AG09309 (cell line): ENCODE measurements at regions not wholly inside any gene's neighbourhood (a gene's known extent, or its start where the extent isn't known, plus 50 kb on each side); places are given as distances from the start of the nearest gene placed in this dataset.

ENCODE experiments used
- DNase-seq: peaks from one replicate; pipeline ENCODE4 v3.0.0-alpha.2; 2010; ENCODE audit warnings: low read depth
- H3K4me3 ChIP-seq: 2 replicates; pipeline ENCODE4 v1.5.1; 2011; ENCODE audit warnings: mild to moderate bottlenecking, low read depth, low read length, moderate library complexity; ENCODE audit not compliant: control insufficient read depth
- TF ChIP-seq, protein P1 (sequence below): IDR thresholded peaks from 2 replicates; pipeline ENCODE4 v1.5.1; 2011; ENCODE audit warnings: mild to moderate bottlenecking, low read depth, low read length, inconsistent platforms; ENCODE audit not compliant: insufficient read depth, control insufficient read depth; ENCODE audit errors: missing control alignments

DNA sequence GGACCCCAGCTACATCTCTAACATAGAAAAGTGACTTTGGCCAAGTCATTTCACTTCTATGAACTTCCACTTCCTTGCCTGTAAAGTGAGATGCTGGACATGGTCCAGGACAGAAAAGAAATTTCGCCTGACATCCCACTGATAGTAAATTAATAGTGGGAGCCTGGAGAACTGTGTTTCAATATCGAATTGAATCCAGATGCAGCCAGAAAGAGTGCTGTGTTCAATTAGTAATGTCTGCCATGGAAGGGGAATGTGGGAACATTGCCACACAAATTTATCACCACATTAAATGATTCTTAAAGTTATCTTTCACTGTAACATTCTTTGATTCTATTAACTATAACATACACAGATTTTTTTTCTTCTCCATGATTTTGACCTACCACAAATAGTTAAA, 255.0 kb downstream of the HACE1 start:
- TF ChIP-seq, protein P1, sequence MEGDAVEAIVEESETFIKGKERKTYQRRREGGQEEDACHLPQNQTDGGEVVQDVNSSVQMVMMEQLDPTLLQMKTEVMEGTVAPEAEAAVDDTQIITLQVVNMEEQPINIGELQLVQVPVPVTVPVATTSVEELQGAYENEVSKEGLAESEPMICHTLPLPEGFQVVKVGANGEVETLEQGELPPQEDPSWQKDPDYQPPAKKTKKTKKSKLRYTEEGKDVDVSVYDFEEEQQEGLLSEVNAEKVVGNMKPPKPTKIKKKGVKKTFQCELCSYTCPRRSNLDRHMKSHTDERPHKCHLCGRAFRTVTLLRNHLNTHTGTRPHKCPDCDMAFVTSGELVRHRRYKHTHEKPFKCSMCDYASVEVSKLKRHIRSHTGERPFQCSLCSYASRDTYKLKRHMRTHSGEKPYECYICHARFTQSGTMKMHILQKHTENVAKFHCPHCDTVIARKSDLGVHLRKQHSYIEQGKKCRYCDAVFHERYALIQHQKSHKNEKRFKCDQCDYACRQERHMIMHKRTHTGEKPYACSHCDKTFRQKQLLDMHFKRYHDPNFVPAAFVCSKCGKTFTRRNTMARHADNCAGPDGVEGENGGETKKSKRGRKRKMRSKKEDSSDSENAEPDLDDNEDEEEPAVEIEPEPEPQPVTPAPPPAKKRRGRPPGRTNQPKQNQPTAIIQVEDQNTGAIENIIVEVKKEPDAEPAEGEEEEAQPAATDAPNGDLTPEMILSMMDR: no peak
- no peak overlapping the region for H3K4me3 ChIP-seq
- DNase-seq: no peak

DNA sequence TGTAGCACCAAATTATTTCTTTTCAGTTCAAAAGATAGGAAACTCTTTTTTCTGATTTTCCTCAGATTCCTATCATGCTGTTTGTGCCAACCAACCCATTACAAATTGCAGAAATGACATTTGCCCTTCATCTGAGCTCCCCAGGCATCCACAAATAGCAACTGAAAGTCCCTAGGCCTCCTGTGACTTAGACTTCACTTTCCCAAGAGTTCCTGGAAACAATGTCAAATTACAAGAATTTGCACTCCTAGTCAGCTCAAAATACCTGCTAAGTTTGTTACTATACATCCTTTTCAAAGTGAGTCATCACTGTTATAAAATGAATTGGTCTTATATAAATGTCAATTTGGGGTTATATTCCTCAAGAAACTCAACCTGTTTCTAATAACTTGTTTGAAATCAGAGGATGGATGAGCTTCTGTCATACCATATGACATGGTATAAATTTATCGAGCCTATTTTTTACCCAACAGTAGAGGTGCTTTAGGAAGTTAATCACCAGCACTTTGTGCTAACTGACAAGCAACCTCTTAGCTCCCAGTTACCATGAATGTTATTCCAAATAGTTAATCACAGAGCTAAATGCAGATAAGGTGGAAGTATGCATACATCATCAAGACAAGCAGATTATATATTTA, 256.5 kb downstream of the HACE1 start:
- no peak for DNase-seq
- TF ChIP-seq, protein P1: no peak
- no peak overlapping the region for H3K4me3 ChIP-seq

DNA sequence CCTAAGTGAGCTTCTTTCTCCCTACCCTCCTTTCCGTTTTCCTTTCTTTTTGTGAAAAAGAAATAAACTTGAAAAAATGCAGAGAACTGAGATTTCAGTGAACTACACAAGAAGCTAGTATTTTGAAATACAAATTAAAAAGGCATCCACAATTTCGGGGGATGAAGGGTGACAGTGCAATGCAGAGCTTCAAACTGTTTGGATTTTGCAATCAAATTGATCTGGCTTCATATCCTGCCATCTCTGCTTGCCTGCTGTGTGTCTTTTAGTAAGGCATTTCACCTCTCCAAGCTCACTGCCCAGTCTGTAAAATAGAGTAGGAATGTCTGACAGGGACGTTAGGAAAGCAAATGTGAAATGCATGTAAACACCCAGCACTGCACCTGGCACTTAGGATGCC, 258.0 kb downstream of the HACE1 start:
- TF ChIP-seq, protein P1: no peak
- H3K4me3 ChIP-seq: no peak overlapping the region
- no peak for DNase-seq

DNA sequence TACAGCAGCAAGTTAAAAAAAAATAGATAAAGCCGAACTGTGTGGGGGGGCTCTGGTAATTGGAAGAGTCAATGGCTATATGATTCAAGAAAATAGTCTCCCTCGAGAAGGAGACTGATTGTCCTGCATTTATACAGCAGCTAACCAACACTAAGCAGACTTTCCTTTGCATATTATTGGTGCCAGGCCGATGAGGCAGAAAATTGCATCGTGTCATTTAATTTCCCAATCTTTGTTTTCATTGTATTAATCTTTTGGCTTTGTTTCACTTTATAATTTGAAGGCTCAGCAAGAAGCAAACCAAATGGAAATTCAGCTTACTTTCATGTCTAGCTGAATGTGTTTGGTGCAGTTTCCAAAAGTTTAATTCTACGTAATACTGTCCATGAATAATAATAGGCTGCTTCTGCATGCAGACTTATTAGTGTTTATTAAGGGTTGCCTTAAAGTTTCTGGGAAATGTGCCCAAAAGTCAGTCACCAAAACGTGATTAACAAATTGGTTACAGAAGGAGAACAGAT, 258.5 kb downstream of the HACE1 start:
- DNase-seq: no peak
- H3K4me3 ChIP-seq: no peak overlapping the region
- TF ChIP-seq, protein P1: no peak

DNA sequence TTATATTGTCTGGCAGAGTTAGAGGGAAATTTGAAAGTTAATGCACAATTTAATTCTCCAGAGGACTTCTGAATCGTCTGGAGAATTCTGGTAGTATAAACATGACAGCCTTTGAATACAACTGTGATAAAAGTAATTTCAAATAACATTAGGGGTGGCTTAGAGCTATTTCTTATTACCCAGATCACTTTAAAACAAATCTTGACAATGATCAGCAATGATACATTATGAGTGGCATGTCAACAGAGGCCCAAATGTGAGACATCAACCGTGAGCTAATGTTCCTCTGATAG, 259.1 kb downstream of the HACE1 start:
- no peak for DNase-seq
- TF ChIP-seq, protein P1: no peak
- H3K4me3 ChIP-seq: no peak overlapping the region

DNA sequence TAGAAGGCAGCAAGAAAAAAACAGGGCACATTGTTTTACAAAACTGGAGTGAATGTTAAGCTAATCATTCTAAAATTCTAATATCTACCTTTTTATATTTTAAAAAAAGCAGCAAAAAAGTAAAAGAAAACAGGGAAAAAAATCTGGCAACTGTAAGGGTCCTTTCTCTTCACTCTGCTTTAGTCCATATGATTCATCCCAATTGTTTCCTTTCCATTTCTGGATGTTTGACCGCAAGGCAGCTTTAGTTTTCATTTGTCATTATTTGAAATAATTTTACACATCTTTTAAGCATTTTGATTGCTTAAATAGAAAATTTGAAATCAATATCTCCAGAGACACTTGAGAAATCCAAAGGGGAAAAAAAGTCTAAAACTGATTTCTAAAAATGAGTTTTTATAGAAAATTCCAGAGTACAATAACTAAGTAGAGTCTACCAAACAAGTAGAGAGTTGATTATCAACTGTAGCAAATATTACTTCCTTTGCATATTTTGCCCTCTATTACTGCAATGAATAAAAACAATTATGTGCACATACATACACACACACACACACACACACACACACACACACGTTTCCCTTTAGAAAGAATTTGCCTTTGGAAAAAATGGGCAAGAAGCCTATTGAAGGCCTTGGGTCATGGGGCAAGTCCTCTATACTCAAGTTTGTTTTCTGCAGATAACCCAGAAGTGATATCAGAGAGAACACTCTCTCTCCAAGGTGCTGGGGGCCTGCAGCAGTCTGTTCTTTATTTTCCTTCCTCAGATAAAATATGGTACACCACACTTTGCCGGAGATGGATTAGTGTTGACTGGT, 259.7 kb downstream of the HACE1 start:
- no peak overlapping the region for H3K4me3 ChIP-seq
- no peak for DNase-seq
- TF ChIP-seq, protein P1: no peak
